HCT116 (cell line): ENCODE measurements at regions not wholly inside any gene's neighbourhood (a gene's known extent, or its start where the extent isn't known, plus 50 kb on each side); places are given as distances from the start of the nearest gene placed in this dataset.

Experiments used
- ATAC-seq: fragments of 200-7000 bp; cut with Tn5 transposase; 2 replicates; pipeline ENCODE4 v1.9.1; 2020; ENCODE audit warnings: mild to moderate bottlenecking, moderate library complexity
- BruUV-seq: library from RNA; stranded (reverse); fragments of 400-500 nt; replicated peaks from 2 replicates; lab custom pipeline; 2021; lab: Mats Ljungman, UMichigan
- CTCF ChIA-PET: fragments of 300-600 bp; sonication (Branson Sonifier 250); formaldehyde crosslinking; loops from one replicate; lab custom pipeline; 2021; ENCODE audit warnings: antibody characterized with exemption; lab: Charles Lee
- POLR2A ChIA-PET: fragments of 300-600, 350-600 bp; sonication (Branson Sonifier 250); formaldehyde crosslinking; loops from one replicate; lab custom pipeline; 2021; ENCODE audit warnings: antibody characterized with exemption; lab: Charles Lee
- RAD21 ChIA-PET, 2 experiments: fragments of 300-600 bp; sonication (Branson Sonifier 250); formaldehyde crosslinking; loops; one replicate each; lab custom pipeline; 2023; ENCODE audit warnings: low total read pairs in 2 of 2; ENCODE audit not compliant: uncharacterized antibody in 2 of 2, unreplicated experiment in 2 of 2, low non-redundant PET in 1 of 2; lab: Charles Lee
- DNase-seq: peaks from one replicate; pipeline ENCODE4 v3.0.0-alpha.2; 2010; ENCODE audit warnings: low read depth, low spot score
- H2AFZ ChIP-seq: fragments of 200-600 bp; shearing (Covaris generic), sonication (generic); 2 replicates; pipeline ENCODE4 v1.6.1; 2017; ENCODE audit warnings: low read depth, mixed run types, mixed read lengths, antibody characterized with exemption, low read length; ENCODE audit not compliant: poor library complexity, severe bottlenecking
- H3K27ac ChIP-seq: 2 replicates; pipeline ENCODE4 v1.5.1; 2012; ENCODE audit warnings: low read depth, low read length
- H3K27me3 ChIP-seq: fragments of 200-600 bp; sonication (generic); 2 replicates; pipeline ENCODE4 v1.6.1; 2016; ENCODE audit warnings: mixed run types, low read length, mixed read lengths; ENCODE audit not compliant: insufficient read depth
- H3K36me3 ChIP-seq, 2 experiments: fragments of 200-500 bp in 1 of 2; fragments of 200-600 bp in 1 of 2; sonication (Bioruptor generic) in 1 of 2; sonication (generic) in 1 of 2; 2 replicates each; pipeline versions ENCODE4 v1.5.1 to v1.6.1; 2014 to 2016; ENCODE audit warnings: low read length in 2 of 2, inconsistent platforms in 1 of 2, mixed read lengths in 1 of 2, mixed run types in 1 of 2; ENCODE audit not compliant: insufficient read depth in 2 of 2, control insufficient read depth in 1 of 2
- H3K4me1 ChIP-seq, 2 experiments: fragments of 200-600 bp in 1 of 2; sonication (generic) in 1 of 2; 2 replicates each; pipeline versions ENCODE4 v1.5.1 to v1.6.1; 2012 to 2017; ENCODE audit warnings: low read length in 2 of 2, inconsistent platforms in 1 of 2, mild to moderate bottlenecking in 1 of 2, mixed read lengths in 1 of 2, mixed run types in 1 of 2, moderate library complexity in 1 of 2; ENCODE audit not compliant: insufficient read depth in 2 of 2, control insufficient read depth in 1 of 2
- H3K4me2 ChIP-seq: fragments of 200-600 bp; sonication (generic); 2 replicates; pipeline ENCODE4 v1.6.1; 2017; ENCODE audit warnings: mixed run types, low read length, mixed read lengths
- H3K4me3 ChIP-seq, 2 experiments: fragments of 200-600 bp in 1 of 2; sonication (generic) in 1 of 2; replicated peaks in 1 of 2; 2 replicates each; pipeline ENCODE4 v1.5.1; 2011 to 2016; ENCODE audit warnings: low read length in 2 of 2, control low read depth in 1 of 2, low read depth in 1 of 2, mild to moderate bottlenecking in 1 of 2, mixed read lengths in 1 of 2, mixed run types in 1 of 2
- H3K79me2 ChIP-seq: fragments of 200-600 bp; sonication (generic); 2 replicates; pipeline ENCODE4 v1.6.1; 2017; ENCODE audit warnings: mild to moderate bottlenecking, mixed run types, low read length, moderate library complexity, mixed read lengths; ENCODE audit not compliant: insufficient read depth
- H3K9ac ChIP-seq: fragments of 200-600 bp; sonication (generic); 2 replicates; pipeline ENCODE4 v1.6.1; 2016; ENCODE audit warnings: low read length, mixed read lengths
- H3K9me2 ChIP-seq: fragments of 200-600 bp; sonication (generic), shearing (Covaris generic); 2 replicates; pipeline ENCODE4 v1.6.1; 2017; ENCODE audit warnings: mixed run types, mild to moderate bottlenecking, moderate library complexity; ENCODE audit not compliant: insufficient read depth
- H3K9me3 ChIP-seq, 2 experiments: fragments of 200-500 bp in 1 of 2; fragments of 200-600 bp in 1 of 2; sonication (Bioruptor generic) in 1 of 2; sonication (generic) in 1 of 2; 2 replicates each; pipeline ENCODE4 v1.6.1; 2014 to 2017; ENCODE audit warnings: low read length in 2 of 2, mixed read lengths in 2 of 2, inconsistent platforms in 1 of 2, low read depth in 1 of 2, mild to moderate bottlenecking in 1 of 2, mixed run types in 1 of 2, moderate library complexity in 1 of 2; ENCODE audit not compliant: control insufficient read depth in 1 of 2, insufficient read depth in 1 of 2
- H4K20me1 ChIP-seq: fragments of 200-600 bp; sonication (generic), shearing (Covaris generic); 2 replicates; pipeline ENCODE4 v1.6.1; 2017; ENCODE audit warnings: mixed run types, mild to moderate bottlenecking, moderate library complexity; ENCODE audit not compliant: insufficient read depth
- CEBPB ChIP-seq: IDR thresholded peaks from 2 replicates; pipeline ENCODE4 v1.6.1; 2012; ENCODE audit warnings: low read depth
- EGR1 ChIP-seq: IDR thresholded peaks from 2 replicates; pipeline ENCODE4 v1.6.1; 2012; ENCODE audit warnings: low read depth
- JUND ChIP-seq: IDR thresholded peaks from 2 replicates; pipeline ENCODE4 v1.6.1; 2012
- POLR2AphosphoS5 ChIP-seq: IDR thresholded peaks from 2 replicates; pipeline ENCODE4 v1.6.1; 2011; ENCODE audit warnings: mild to moderate bottlenecking, low read depth, low read length, moderate library complexity
- SP1 ChIP-seq: IDR thresholded peaks from 2 replicates; pipeline ENCODE4 v1.6.1; 2012; ENCODE audit warnings: low read depth
- SRF ChIP-seq: IDR thresholded peaks from 2 replicates; pipeline ENCODE4 v1.6.1; 2012; ENCODE audit warnings: low read depth
- TCF7L2 ChIP-seq: IDR thresholded peaks from 2 replicates; pipeline ENCODE4 v1.7.0; 2011; ENCODE audit warnings: borderline replicate concordance, inconsistent platforms; ENCODE audit not compliant: insufficient read depth, insufficient read length; ENCODE audit errors: extremely low read depth
- ZFX ChIP-seq: fragments of 450-650 bp; IDR thresholded peaks from 2 replicates; pipeline ENCODE4 v1.6.1; 2017
- ZNF274 ChIP-seq: fragments of 200-500 bp; sonication (Bioruptor generic); IDR thresholded peaks from 2 replicates; pipeline ENCODE4 v1.6.1; 2014; ENCODE audit warnings: mild to moderate bottlenecking, low read depth, low read length, inconsistent platforms
- intact Hi-C: fragments of 100-400 bp; cut with micrococcal nuclease; formaldehyde crosslinking; loops from 2 replicates; pipeline ENCODE4 v1.10.0; 2022
- TF ChIP-seq, protein P1 (sequence below): IDR thresholded peaks from 2 replicates; pipeline ENCODE4 v1.6.1; 2012
- TF ChIP-seq, protein P2 (sequence below): IDR thresholded peaks from 2 replicates; pipeline ENCODE4 v1.6.1; 2011; ENCODE audit warnings: mild to moderate bottlenecking, low read length, moderate library complexity; ENCODE audit not compliant: insufficient replicate concordance; ENCODE audit errors: extremely low read depth
- TF ChIP-seq, protein P3 (sequence below): IDR thresholded peaks from 2 replicates; pipeline ENCODE4 v1.6.1; 2012; ENCODE audit warnings: low read depth

DNA sequence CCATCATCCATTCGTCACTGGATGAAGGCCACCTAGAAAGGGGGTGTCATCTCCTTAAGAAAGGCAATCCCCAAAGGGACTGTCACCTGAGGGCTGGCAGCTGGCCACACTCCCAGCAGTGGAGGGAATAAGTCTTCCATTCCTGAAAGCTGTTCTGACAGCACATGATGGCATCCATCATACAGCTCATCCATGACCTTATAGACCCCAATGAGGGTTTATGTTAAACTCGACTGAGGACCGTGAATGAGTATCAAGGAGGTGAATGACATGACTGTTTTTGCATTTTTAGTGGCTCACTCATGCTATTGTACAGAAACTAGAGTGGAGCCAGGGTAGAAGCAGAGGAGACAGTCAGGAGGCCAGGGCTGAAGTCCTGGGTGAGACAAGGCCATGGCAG lies 203.1 kb upstream of the CNR1 start:
- no peaks in the 10 kb centered on the region for H3K9me2 ChIP-seq
- ChIA-PET CTCF (no interaction called here), RAD21 (no interaction called here), POLR2A (no interaction called here)
- intact Hi-C loops, result no loop called here
- no peaks in the 10 kb centered on the region for H3K4me1 ChIP-seq
- no peak overlapping the region for H3K27ac ChIP-seq
- TF ChIP-seq TCF7L2, result no peak
- TF ChIP-seq EGR1, result no peak
- TF ChIP-seq CEBPB, result no peak
- TF ChIP-seq, protein P1, sequence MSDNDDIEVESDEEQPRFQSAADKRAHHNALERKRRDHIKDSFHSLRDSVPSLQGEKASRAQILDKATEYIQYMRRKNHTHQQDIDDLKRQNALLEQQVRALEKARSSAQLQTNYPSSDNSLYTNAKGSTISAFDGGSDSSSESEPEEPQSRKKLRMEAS, result no peak
- no peak for TF ChIP-seq ZFX
- no peak for TF ChIP-seq JUND
- no peak for TF ChIP-seq POLR2AphosphoS5
- TF ChIP-seq ZNF274, result no peak
- no peak for TF ChIP-seq SRF
- TF ChIP-seq, protein P2, sequence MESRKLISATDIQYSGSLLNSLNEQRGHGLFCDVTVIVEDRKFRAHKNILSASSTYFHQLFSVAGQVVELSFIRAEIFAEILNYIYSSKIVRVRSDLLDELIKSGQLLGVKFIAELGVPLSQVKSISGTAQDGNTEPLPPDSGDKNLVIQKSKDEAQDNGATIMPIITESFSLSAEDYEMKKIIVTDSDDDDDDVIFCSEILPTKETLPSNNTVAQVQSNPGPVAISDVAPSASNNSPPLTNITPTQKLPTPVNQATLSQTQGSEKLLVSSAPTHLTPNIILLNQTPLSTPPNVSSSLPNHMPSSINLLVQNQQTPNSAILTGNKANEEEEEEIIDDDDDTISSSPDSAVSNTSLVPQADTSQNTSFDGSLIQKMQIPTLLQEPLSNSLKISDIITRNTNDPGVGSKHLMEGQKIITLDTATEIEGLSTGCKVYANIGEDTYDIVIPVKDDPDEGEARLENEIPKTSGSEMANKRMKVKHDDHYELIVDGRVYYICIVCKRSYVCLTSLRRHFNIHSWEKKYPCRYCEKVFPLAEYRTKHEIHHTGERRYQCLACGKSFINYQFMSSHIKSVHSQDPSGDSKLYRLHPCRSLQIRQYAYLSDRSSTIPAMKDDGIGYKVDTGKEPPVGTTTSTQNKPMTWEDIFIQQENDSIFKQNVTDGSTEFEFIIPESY, result no peak
- TF ChIP-seq, protein P3, sequence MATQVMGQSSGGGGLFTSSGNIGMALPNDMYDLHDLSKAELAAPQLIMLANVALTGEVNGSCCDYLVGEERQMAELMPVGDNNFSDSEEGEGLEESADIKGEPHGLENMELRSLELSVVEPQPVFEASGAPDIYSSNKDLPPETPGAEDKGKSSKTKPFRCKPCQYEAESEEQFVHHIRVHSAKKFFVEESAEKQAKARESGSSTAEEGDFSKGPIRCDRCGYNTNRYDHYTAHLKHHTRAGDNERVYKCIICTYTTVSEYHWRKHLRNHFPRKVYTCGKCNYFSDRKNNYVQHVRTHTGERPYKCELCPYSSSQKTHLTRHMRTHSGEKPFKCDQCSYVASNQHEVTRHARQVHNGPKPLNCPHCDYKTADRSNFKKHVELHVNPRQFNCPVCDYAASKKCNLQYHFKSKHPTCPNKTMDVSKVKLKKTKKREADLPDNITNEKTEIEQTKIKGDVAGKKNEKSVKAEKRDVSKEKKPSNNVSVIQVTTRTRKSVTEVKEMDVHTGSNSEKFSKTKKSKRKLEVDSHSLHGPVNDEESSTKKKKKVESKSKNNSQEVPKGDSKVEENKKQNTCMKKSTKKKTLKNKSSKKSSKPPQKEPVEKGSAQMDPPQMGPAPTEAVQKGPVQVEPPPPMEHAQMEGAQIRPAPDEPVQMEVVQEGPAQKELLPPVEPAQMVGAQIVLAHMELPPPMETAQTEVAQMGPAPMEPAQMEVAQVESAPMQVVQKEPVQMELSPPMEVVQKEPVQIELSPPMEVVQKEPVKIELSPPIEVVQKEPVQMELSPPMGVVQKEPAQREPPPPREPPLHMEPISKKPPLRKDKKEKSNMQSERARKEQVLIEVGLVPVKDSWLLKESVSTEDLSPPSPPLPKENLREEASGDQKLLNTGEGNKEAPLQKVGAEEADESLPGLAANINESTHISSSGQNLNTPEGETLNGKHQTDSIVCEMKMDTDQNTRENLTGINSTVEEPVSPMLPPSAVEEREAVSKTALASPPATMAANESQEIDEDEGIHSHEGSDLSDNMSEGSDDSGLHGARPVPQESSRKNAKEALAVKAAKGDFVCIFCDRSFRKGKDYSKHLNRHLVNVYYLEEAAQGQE, result no peak
- TF ChIP-seq SP1, result no peak
- H3K36me3 ChIP-seq, result no peaks in the 10 kb centered on the region
- H3K9ac ChIP-seq, result no peak overlapping the region
- H4K20me1 ChIP-seq, result no peaks in the 10 kb centered on the region
- H3K79me2 ChIP-seq, result no peaks in the 10 kb centered on the region
- H3K27me3 ChIP-seq, result peaks cover 11% of the 10 kb centered on the region
- no peaks in the 10 kb centered on the region for H3K9me3 ChIP-seq
- no peak for DNase-seq
- no peak for ATAC-seq
- H3K4me3 ChIP-seq, result no peak overlapping the region
- H2AFZ ChIP-seq, result no peak overlapping the region
- no TSS peak for BruUV-seq
- H3K4me2 ChIP-seq, result no peak overlapping the region
